ENCODE measurements at regions not wholly inside any gene's neighbourhood (a gene's known extent, or its start where the extent isn't known, plus 50 kb on each side); places are given as distances from the start of the nearest gene placed in this dataset.

- TF ChIP-seq CTCF (IDR thresholded peaks at IDR 0.05) (no peak), POLR2A (IDR thresholded peaks at IDR 0.05) (no peak)
Measured at GRCh38 chr1:169013821-169014220, 92.7 kb upstream of the ATP1B1 start.

Measured in transverse colon (tissue), 3 donors.